ENCODE measurements at regions not wholly inside any gene's neighbourhood (a gene's known extent, or its start where the extent isn't known, plus 50 kb on each side); places are given as distances from the start of the nearest gene placed in this dataset.
A peak's percentile ranks its signal among the peaks of the same experiment; 100 is the strongest.

DNA sequence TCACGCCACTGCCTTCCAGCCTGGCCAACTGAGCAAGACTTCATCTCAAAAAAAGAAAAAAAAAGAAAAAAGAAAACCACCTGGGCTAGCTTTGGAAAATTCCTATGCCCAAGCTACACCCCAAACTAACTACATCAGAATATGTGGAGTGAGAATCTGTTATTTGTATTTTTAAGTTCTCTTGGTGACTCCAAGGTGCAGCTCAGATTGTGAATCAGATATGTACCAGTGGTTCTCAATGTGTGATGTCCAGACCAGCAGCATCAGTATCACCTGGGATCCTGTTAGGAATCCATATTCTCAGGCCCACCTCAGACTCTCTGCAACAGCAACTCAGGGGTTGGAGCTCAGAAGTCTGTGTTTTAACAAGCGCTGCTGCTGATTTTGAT is 376.8 kb downstream of the EDEM1 start:
- Mint-ChIP-seq H3K36me3 (ENCODE audit: low read depth) (no peaks in the 10 kb centered on the region), H3K27me3 (ENCODE audit: low read depth, poor library complexity) (peaks cover 3% of the 10 kb centered on the region), H3K27ac (no peak overlapping the region), H3K4me3 (no peak overlapping the region), H3K4me1 (no peaks in the 10 kb centered on the region), H3K9me3 (no peaks in the 10 kb centered on the region)
- no peak for DNase-seq
- TF ChIP-seq CTCF (IDR thresholded peaks at IDR 0.05) = no peak

DNA sequence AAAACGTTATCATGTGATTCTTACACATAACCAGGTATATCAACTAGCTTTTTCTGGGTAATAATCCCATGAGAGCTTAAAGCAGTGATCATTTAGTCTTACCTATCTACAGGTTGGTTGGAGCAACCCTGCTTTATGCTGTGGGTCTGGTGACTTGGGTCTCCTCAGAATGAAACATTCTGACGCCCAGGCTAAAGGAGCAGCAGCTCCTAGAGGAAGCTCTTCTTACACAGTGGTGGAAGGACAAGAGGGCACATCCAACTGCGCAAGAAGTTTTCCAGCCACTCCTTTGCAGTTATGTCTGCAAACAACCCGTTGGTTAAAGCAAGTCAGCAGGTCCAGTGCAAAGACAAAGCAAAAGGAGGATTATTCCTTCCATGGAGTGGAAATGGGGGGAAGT is 377.5 kb downstream of the EDEM1 start:
- no peaks in the 10 kb centered on the region for H3K4me1 Mint-ChIP-seq
- no peaks in the 10 kb centered on the region for H3K9me3 Mint-ChIP-seq
- no peak for TF ChIP-seq CTCF (IDR thresholded peaks at IDR 0.05)
- H3K27me3 Mint-ChIP-seq (ENCODE audit: low read depth, poor library complexity) = peaks cover 3% of the 10 kb centered on the region
- no peak overlapping the region for H3K27ac Mint-ChIP-seq
- no peaks in the 10 kb centered on the region for H3K36me3 Mint-ChIP-seq (ENCODE audit: low read depth)
- no peak overlapping the region for H3K4me3 Mint-ChIP-seq
- no peak for DNase-seq

GRCh38 chr3:5567113-5567512 is 379.6 kb downstream of the EDEM1 start:
- Mint-ChIP-seq H3K27me3 (ENCODE audit: low read depth, poor library complexity) (peaks cover 3% of the 10 kb centered on the region), H3K9me3 (no peaks in the 10 kb centered on the region), H3K27ac (no peak overlapping the region), H3K4me3 (no peak overlapping the region), H3K4me1 (no peaks in the 10 kb centered on the region), H3K36me3 (ENCODE audit: low read depth) (no peaks in the 10 kb centered on the region)
- no peak for TF ChIP-seq CTCF (IDR thresholded peaks at IDR 0.05)
- no peak for DNase-seq

- DNase-seq = peak; percentile 4
Observed at GRCh38 chr3:5568451-5568850, 380.9 kb downstream of the EDEM1 start.

DNA sequence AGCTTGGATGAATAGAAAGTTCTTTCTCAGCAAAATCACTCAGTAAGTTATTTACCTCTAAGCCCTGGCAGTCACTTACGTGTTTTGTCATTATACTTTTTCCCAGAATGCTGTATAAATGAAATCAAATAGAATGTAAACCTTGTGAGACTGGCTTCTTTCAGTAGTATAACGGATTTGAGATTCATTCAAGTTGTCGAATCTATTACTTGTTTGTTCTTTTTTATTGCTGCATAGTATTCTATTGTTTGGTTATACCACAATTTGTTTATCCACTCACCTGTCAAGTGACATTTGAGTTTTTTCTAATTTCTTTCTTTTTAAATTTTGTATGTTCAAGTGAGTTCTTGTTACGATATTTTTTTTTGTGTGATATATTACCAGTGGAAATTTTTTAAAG is 381.6 kb downstream of the EDEM1 start:
- no peak overlapping the region for H3K4me3 Mint-ChIP-seq
- no peaks in the 10 kb centered on the region for H3K36me3 Mint-ChIP-seq (ENCODE audit: low read depth)
- no peak overlapping the region for H3K27ac Mint-ChIP-seq
- no peaks in the 10 kb centered on the region for H3K9me3 Mint-ChIP-seq
- H3K27me3 Mint-ChIP-seq (ENCODE audit: low read depth, poor library complexity) = no peaks in the 10 kb centered on the region
- H3K4me1 Mint-ChIP-seq = peaks cover 9% of the 10 kb centered on the region
- DNase-seq = no peak
- TF ChIP-seq CTCF (IDR thresholded peaks at IDR 0.05) = no peak

More at GRCh38 chr3:5568451-5568850, 380.9 kb downstream of the EDEM1 start:
- H3K4me1 Mint-ChIP-seq = peaks cover 9% of the 10 kb centered on the region
- H3K36me3 Mint-ChIP-seq (ENCODE audit: low read depth) = no peaks in the 10 kb centered on the region
- no peaks in the 10 kb centered on the region for H3K9me3 Mint-ChIP-seq
- peak; percentile 10 for TF ChIP-seq CTCF (IDR thresholded peaks at IDR 0.05)
- peaks cover 3% of the 10 kb centered on the region for H3K27me3 Mint-ChIP-seq (ENCODE audit: low read depth, poor library complexity)
- H3K4me3 Mint-ChIP-seq = no peak overlapping the region
- H3K27ac Mint-ChIP-seq = no peak overlapping the region

DNA sequence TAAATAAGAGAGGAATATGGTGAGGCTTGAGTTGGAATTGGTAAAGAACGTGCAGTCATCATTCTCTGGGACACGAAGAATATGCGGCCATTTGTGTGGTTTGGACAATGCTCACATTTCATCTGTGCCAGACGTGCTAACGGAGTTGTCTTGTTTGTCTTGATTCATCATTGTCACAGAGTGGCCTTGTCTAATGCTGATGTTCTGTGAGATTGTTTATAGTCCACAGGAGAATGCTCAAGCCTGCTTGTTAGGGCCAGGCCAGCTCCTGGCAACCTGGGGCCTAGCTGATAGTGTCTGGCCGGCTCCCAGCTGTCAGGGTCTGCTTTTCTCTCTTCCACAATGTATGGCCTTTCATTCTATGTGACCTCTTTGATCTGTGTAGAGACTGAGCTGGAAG is 384.7 kb downstream of the EDEM1 start:
- H3K4me1 Mint-ChIP-seq = peaks cover 9% of the 10 kb centered on the region
- no peak overlapping the region for H3K4me3 Mint-ChIP-seq
- peak overlapping the region; percentile 60 for H3K27ac Mint-ChIP-seq
- H3K27me3 Mint-ChIP-seq (ENCODE audit: low read depth, poor library complexity) = no peaks in the 10 kb centered on the region
- H3K36me3 Mint-ChIP-seq (ENCODE audit: low read depth) = no peaks in the 10 kb centered on the region
- H3K9me3 Mint-ChIP-seq = no peaks in the 10 kb centered on the region
- TF ChIP-seq CTCF (IDR thresholded peaks at IDR 0.05) = no peak
- no peak for DNase-seq

Data from nephron progenitor cell (in vitro differentiated cells).